Neural progenitor cell (in vitro differentiated cells): ENCODE measurements at regions not wholly inside any gene's neighbourhood (a gene's known extent, or its start where the extent isn't known, plus 50 kb on each side); places are given as distances from the start of the nearest gene placed in this dataset.

Experiments used
- DNase-seq: peaks from one replicate; pipeline ENCODE4 v3.0.0-alpha.2; 2016; ENCODE audit warnings: low spot score
- H2AFZ ChIP-seq: fragments of 200-600 bp; sonication (generic); replicated peaks from 2 replicates; pipeline ENCODE4 v1.6.1; 2016; ENCODE audit warnings: antibody characterized with exemption
- H3F3A ChIP-seq: fragments of 200-600 bp; sonication (generic); 2 replicates; pipeline ENCODE4 v1.6.1; 2016; ENCODE audit warnings: antibody characterized with exemption, low read depth
- H3K27ac ChIP-seq: fragments of 200-600 bp; sonication (generic); 2 replicates; pipeline ENCODE4 v1.5.1; 2016; ENCODE audit warnings: mild to moderate bottlenecking
- H3K27me3 ChIP-seq: fragments of 200-600 bp; sonication (generic); 2 replicates; pipeline ENCODE4 v1.6.1; 2016; ENCODE audit warnings: mild to moderate bottlenecking, moderate library complexity
- H3K36me3 ChIP-seq: fragments of 200-600 bp; sonication (generic); 2 replicates; pipeline ENCODE4 v1.5.1; 2016
- H3K4me1 ChIP-seq: fragments of 200-600 bp; sonication (generic); 2 replicates; pipeline ENCODE4 v1.6.1; 2016; ENCODE audit warnings: mixed run types
- H3K4me2 ChIP-seq: fragments of 200-600 bp; sonication (generic); 2 replicates; pipeline ENCODE4 v1.6.1; 2016
- H3K4me3 ChIP-seq: fragments of 200-600 bp; sonication (generic); 2 replicates; pipeline ENCODE4 v1.5.1; 2016
- H3K79me2 ChIP-seq: fragments of 200-600 bp; sonication (generic); 2 replicates; pipeline ENCODE4 v1.6.1; 2016; ENCODE audit warnings: low read depth
- H3K9ac ChIP-seq: fragments of 200-600 bp; sonication (generic); 2 replicates; pipeline ENCODE4 v1.6.1; 2016
- H3K9me3 ChIP-seq: fragments of 200-600 bp; sonication (generic); 2 replicates; pipeline ENCODE4 v1.5.1; 2016; ENCODE audit warnings: low read depth
- H4K20me1 ChIP-seq: fragments of 200-600 bp; sonication (generic); 2 replicates; pipeline ENCODE4 v1.6.1; 2016; ENCODE audit warnings: low read depth
- H3K27ac Mint-ChIP-seq: 3 replicates; pipeline ENCODE4 v1.8.0; 2021; ENCODE audit warnings: mixed read lengths
- H3K27me3 Mint-ChIP-seq: 2 replicates; pipeline ENCODE4 v1.8.0; 2022; ENCODE audit warnings: low read depth, mild to moderate bottlenecking, inconsistent platforms, moderate library complexity, mixed read lengths; ENCODE audit not compliant: insufficient read depth
- H3K36me3 Mint-ChIP-seq: 3 replicates; pipeline ENCODE4 v1.8.0; 2021; ENCODE audit warnings: mixed read lengths
- H3K4me1 Mint-ChIP-seq: 3 replicates; pipeline ENCODE4 v1.8.0; 2021; ENCODE audit warnings: mixed read lengths
- H3K4me3 Mint-ChIP-seq: 3 replicates; pipeline ENCODE4 v1.8.0; 2021; ENCODE audit warnings: mild to moderate bottlenecking, moderate library complexity, mixed read lengths
- H3K9me3 Mint-ChIP-seq: 3 replicates; pipeline ENCODE4 v1.8.0; 2020; ENCODE audit warnings: mixed read lengths
- EZH2 ChIP-seq: fragments of 200-600 bp; sonication (generic); IDR thresholded peaks from 2 replicates; pipeline ENCODE4 v1.6.1; 2017; ENCODE audit warnings: antibody characterized with exemption, mild to moderate bottlenecking, moderate library complexity
- EZH2phosphoT487 ChIP-seq: fragments of 200-600 bp; sonication (generic); IDR thresholded peaks from 2 replicates; pipeline ENCODE4 v1.6.1; 2017; ENCODE audit warnings: antibody characterized with exemption
- TF ChIP-seq, protein P1 (sequence below): fragments of 200-600 bp; sonication (generic); IDR thresholded peaks from 2 replicates; pipeline ENCODE4 v1.5.1; 2017; ENCODE audit warnings: antibody characterized with exemption, mild to moderate bottlenecking

DNA sequence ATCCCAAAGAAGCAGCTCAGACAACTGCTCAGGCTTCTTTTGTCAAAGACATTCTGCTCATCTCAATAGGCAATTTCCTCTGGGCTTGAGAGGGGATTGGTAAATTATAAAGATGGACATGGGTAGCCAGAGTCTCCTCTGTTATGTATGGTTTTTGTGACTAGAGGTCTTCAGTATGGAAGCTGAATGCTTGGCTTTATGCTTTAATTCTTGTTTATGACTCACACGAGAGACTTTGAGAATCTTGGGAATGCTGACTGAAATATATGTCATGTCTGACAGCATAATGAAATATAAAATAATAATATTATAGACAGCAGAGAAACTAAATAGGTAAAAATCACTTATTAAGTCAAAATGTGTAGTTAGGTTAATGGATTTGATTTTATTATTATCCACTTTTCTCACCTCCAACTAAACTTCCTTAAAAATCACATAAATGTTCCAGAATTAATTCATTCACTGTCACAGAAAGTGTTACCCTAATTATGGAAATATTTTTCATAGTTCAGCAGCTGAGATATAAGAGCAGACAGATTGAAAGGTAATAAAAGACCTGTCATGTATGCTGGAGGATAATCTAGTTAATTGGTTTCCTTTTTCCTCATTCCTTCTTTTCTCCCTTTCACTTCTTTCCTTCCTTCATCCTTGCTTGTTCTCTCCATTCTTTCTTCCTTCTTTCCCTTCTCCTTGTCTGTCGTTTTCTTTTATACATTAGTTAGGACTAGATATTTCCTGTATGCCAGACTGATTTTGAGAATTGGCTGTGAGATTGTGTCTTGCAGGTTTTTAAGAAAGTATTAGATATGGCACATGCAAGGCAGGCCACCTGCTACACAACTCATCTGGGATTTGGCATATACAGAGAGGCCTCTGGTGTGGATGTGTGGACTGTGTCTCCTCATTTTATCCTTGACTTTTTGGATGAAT lies 1866.1 kb upstream of the NUDT12 start:
- no peaks in the 10 kb centered on the region for H3K9me3 Mint-ChIP-seq
- H4K20me1 ChIP-seq, result no peaks in the 10 kb centered on the region
- no peak overlapping the region for H3K4me3 ChIP-seq
- H3K27ac ChIP-seq, result no peak overlapping the region
- no peaks in the 10 kb centered on the region for H3K4me1 ChIP-seq
- no peak overlapping the region for H3K27ac Mint-ChIP-seq
- H3K27me3 ChIP-seq, result no peaks in the 10 kb centered on the region
- no peaks in the 10 kb centered on the region for H3K4me1 Mint-ChIP-seq
- H3K27me3 Mint-ChIP-seq, result no peaks in the 10 kb centered on the region
- no peak overlapping the region for H3K4me3 Mint-ChIP-seq
- H3K9ac ChIP-seq, result no peak overlapping the region
- no peaks in the 10 kb centered on the region for H3K36me3 ChIP-seq
- no peaks in the 10 kb centered on the region for H3F3A ChIP-seq
- H3K79me2 ChIP-seq, result no peaks in the 10 kb centered on the region
- H2AFZ ChIP-seq, result no peak overlapping the region
- no peak for DNase-seq
- no peak overlapping the region for H3K4me2 ChIP-seq
- no peaks in the 10 kb centered on the region for H3K9me3 ChIP-seq
- no peak for TF ChIP-seq EZH2
- TF ChIP-seq, protein P1, sequence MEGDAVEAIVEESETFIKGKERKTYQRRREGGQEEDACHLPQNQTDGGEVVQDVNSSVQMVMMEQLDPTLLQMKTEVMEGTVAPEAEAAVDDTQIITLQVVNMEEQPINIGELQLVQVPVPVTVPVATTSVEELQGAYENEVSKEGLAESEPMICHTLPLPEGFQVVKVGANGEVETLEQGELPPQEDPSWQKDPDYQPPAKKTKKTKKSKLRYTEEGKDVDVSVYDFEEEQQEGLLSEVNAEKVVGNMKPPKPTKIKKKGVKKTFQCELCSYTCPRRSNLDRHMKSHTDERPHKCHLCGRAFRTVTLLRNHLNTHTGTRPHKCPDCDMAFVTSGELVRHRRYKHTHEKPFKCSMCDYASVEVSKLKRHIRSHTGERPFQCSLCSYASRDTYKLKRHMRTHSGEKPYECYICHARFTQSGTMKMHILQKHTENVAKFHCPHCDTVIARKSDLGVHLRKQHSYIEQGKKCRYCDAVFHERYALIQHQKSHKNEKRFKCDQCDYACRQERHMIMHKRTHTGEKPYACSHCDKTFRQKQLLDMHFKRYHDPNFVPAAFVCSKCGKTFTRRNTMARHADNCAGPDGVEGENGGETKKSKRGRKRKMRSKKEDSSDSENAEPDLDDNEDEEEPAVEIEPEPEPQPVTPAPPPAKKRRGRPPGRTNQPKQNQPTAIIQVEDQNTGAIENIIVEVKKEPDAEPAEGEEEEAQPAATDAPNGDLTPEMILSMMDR, result no peak
- no peak for TF ChIP-seq EZH2phosphoT487
- no peaks in the 10 kb centered on the region for H3K36me3 Mint-ChIP-seq

DNA sequence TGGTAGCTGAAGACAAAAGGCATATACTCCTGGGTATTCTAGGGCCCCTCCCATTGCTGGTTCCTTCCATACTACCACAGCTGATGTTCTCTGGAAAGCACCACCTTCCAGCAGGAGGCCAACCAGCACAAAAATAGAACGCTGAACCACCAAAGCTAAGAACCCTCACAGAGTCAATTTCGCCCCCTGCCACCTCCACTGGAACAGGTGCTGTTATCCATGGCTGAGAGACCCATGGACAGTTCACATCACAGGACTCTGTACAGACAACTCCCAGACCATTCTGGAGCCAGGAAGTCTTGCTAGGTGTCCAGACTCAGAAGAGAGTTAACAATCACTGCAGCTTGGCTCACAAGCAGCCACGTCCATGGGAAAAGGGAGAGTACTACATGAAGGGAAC lies 1851.5 kb upstream of the NUDT12 start:
- Histone ChIP-seq H3K4me3 (no peak overlapping the region), H3K9me3 (no peaks in the 10 kb centered on the region), H3F3A (no peaks in the 10 kb centered on the region), H3K27ac (no peak overlapping the region), H3K4me1 (no peaks in the 10 kb centered on the region), H3K79me2 (no peaks in the 10 kb centered on the region), H2AFZ (no peak overlapping the region), H3K36me3 (no peaks in the 10 kb centered on the region), H3K27me3 (no peaks in the 10 kb centered on the region), H3K4me2 (no peak overlapping the region), H3K9ac (no peak overlapping the region), H4K20me1 (no peaks in the 10 kb centered on the region)
- Mint-ChIP-seq H3K4me1 (no peaks in the 10 kb centered on the region), H3K4me3 (no peak overlapping the region), H3K9me3 (peaks cover 27% of the 10 kb centered on the region), H3K27ac (no peak overlapping the region), H3K27me3 (peaks cover 3% of the 10 kb centered on the region), H3K36me3 (no peaks in the 10 kb centered on the region)
- no peak for TF ChIP-seq EZH2phosphoT487
- no peak for TF ChIP-seq EZH2
- TF ChIP-seq, protein P1, result no peak
- DNase-seq, result no peak

DNA sequence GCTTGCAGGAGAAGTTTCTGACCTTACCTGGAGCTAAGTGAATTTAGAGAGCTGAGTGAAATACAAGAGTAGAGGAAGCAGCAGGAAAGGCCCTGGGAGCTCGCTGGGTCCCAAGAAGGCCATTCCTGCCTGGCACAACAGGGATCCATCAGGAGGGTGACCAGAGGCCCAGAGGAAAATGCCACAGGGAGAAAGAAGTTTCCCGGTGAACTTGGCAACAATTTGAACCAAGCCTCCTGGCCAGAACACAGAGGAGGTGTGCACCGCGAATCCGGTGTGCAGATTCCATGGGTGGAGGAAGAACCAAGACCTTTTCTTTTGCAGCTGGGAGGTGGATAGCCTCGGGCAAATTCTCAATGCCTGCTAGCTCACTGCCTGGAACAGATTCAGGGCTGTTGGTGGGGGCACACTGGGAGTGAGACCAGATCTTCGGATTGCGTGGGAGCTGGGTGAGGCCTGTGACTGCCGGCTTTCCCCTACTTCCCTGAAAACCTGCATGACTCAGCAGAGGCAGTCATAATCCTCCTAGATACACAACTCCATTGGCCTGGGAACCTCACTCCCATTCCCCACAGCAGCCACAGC lies 1850.9 kb upstream of the NUDT12 start:
- Histone ChIP-seq H2AFZ (no peak overlapping the region), H3K27ac (no peak overlapping the region), H3K9ac (no peak overlapping the region), H3K36me3 (no peaks in the 10 kb centered on the region), H3K27me3 (no peaks in the 10 kb centered on the region), H3K79me2 (no peaks in the 10 kb centered on the region), H3K4me2 (no peak overlapping the region), H3F3A (no peaks in the 10 kb centered on the region), H4K20me1 (no peaks in the 10 kb centered on the region), H3K4me1 (no peaks in the 10 kb centered on the region), H3K9me3 (no peaks in the 10 kb centered on the region), H3K4me3 (no peak overlapping the region)
- H3K27ac Mint-ChIP-seq, result no peak overlapping the region
- H3K4me1 Mint-ChIP-seq, result no peaks in the 10 kb centered on the region
- no peak overlapping the region for H3K4me3 Mint-ChIP-seq
- TF ChIP-seq, protein P1, result no peak
- TF ChIP-seq EZH2phosphoT487 (no peak), EZH2 (no peak)
- no peaks in the 10 kb centered on the region for H3K36me3 Mint-ChIP-seq
- H3K27me3 Mint-ChIP-seq, result peaks cover 3% of the 10 kb centered on the region
- no peak for DNase-seq
- H3K9me3 Mint-ChIP-seq, result peaks cover 21% of the 10 kb centered on the region
